DND-41 (cell line): ENCODE measurements at regions not wholly inside any gene's neighbourhood (a gene's known extent, or its start where the extent isn't known, plus 50 kb on each side); places are given as distances from the start of the nearest gene placed in this dataset.

Source experiments
- CTCF ChIP-seq: IDR thresholded peaks from 2 replicates; pipeline ENCODE4 v1.5.1; 2012; ENCODE audit warnings: borderline replicate concordance, low read length, moderate library complexity, mild to moderate bottlenecking; ENCODE audit not compliant: poor library complexity, severe bottlenecking; ENCODE audit errors: extremely low read depth
- EZH2 ChIP-seq: IDR thresholded peaks from 3 replicates; pipeline ENCODE4 v1.6.1; 2012; ENCODE audit warnings: borderline replicate concordance, low read depth, mild to moderate bottlenecking, moderate library complexity, low read length, inconsistent platforms; ENCODE audit not compliant: severe bottlenecking

- no peak for TF ChIP-seq CTCF
- no peak for TF ChIP-seq EZH2
These were observed 433.7 kb downstream of the SHQ1 start for GRCh38 chr3:72414481-72415016.
